ENCODE measurements at regions not wholly inside any gene's neighbourhood (a gene's known extent, or its start where the extent isn't known, plus 50 kb on each side); places are given as distances from the start of the nearest gene placed in this dataset.

DNA sequence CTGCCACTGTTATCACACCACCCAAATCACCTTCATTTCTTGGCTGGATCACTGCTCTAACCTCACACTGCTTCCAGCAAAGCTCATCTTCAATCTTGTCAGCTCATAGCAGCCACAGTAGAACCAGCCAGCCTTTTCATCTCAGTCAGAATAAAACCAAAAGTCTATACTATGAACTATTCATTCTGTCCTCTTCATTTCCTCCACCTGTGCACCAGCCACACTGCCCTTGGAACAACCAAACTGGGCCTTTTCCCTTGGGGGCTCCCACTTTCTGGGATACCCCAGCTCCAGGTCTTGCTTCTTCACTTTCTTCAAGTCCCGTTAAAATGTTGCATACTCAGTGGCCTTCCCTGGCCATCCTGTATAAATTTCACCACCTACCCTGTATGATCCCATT, 234.4 kb upstream of the DAAM1 start:
- no peak overlapping the region for H3K27ac ChIP-seq (ENCODE audit: low read depth in 2 of 2, low read length in 1 of 2)
- no peaks in the 10 kb centered on the region for H3K36me3 ChIP-seq (replicated peaks in 1 of 2; ENCODE audit: control insufficient read depth in 1 of 2, insufficient read depth in 2 of 2, low read length in 1 of 2)
- H3K79me2 ChIP-seq (ENCODE audit: insufficient read depth): no peaks in the 10 kb centered on the region
- TF ChIP-seq NRF1 (IDR thresholded peaks at IDR 0.05; ENCODE audit: low read depth, low read length) (no peak), FOXM1 (IDR thresholded peaks at IDR 0.05; ENCODE audit: low read depth) (no peak), FOSL2 (IDR thresholded peaks at IDR 0.05; ENCODE audit: borderline replicate concordance, low read depth) (no peak), RXRA (IDR thresholded peaks at IDR 0.05; ENCODE audit: borderline replicate concordance, low read depth) (no peak), TAF1 (IDR thresholded peaks at IDR 0.05; ENCODE audit: borderline replicate concordance, low read depth, low read length) (no peak), JUND (IDR thresholded peaks at IDR 0.05) (no peak), USF1 (IDR thresholded peaks at IDR 0.05; ENCODE audit: borderline replicate concordance, low read depth) (no peak), CHD2 (IDR thresholded peaks at IDR 0.05; ENCODE audit: low read length, partially characterized antibody) (no peak), GABPA (IDR thresholded peaks at IDR 0.05; ENCODE audit: low read depth) (no peak), MEF2A (IDR thresholded peaks at IDR 0.05; ENCODE audit: borderline replicate concordance, low read depth) (no peak), EP300 (IDR thresholded peaks at IDR 0.05; ENCODE audit: borderline replicate concordance in 1 of 2, low read depth in 1 of 2, low read length in 1 of 2) (no peak), EZH2phosphoT487 (IDR thresholded peaks at IDR 0.05; ENCODE audit: borderline replicate concordance, low read depth) (no peak)
- TF ChIP-seq, protein P1, sequence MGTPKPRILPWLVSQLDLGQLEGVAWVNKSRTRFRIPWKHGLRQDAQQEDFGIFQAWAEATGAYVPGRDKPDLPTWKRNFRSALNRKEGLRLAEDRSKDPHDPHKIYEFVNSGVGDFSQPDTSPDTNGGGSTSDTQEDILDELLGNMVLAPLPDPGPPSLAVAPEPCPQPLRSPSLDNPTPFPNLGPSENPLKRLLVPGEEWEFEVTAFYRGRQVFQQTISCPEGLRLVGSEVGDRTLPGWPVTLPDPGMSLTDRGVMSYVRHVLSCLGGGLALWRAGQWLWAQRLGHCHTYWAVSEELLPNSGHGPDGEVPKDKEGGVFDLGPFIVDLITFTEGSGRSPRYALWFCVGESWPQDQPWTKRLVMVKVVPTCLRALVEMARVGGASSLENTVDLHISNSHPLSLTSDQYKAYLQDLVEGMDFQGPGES (IDR thresholded peaks at IDR 0.05; ENCODE audit: low read depth, low read length): no peak
- TF ChIP-seq, protein P2, sequence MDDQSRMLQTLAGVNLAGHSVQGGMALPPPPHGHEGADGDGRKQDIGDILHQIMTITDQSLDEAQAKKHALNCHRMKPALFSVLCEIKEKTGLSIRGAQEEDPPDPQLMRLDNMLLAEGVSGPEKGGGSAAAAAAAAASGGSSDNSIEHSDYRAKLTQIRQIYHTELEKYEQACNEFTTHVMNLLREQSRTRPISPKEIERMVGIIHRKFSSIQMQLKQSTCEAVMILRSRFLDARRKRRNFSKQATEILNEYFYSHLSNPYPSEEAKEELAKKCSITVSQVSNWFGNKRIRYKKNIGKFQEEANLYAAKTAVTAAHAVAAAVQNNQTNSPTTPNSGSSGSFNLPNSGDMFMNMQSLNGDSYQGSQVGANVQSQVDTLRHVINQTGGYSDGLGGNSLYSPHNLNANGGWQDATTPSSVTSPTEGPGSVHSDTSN (IDR thresholded peaks at IDR 0.05): no peak
- H3K9me2 ChIP-seq: no peaks in the 10 kb centered on the region
- DNase-seq: no peak
- no peaks in the 10 kb centered on the region for H4K20me1 ChIP-seq (ENCODE audit: insufficient read depth)
- no peaks in the 10 kb centered on the region for H3K27me3 ChIP-seq (ENCODE audit: insufficient read depth)
- H2AFZ ChIP-seq (ENCODE audit: low read depth): no peak overlapping the region
- H3K4me3 ChIP-seq (ENCODE audit: low read depth in 2 of 2, low read length in 1 of 2): no peak overlapping the region
- POLR2A ChIA-PET: no interaction called here
- H3K9ac ChIP-seq: no peak overlapping the region
- no peaks in the 10 kb centered on the region for H3F3A ChIP-seq (replicated peaks; ENCODE audit: insufficient read depth)
- CTCF ChIA-PET: no interaction called here
- 94% methylated on average over 1 of the region's 1 CpG for WGBS (ENCODE audit: low lambda C conversion rate)
- H3K9me3 ChIP-seq: 0 out of 2 replicates have a peak, but pooled peaks cover 3% of the 10 kb centered on the region
- H3K4me1 ChIP-seq (ENCODE audit: control insufficient read depth in 1 of 2, insufficient read depth in 2 of 2, low read depth in 1 of 2, low read length in 1 of 2): peaks cover 0 to 17% of the 10 kb centered on the region in 2 experiments; a peak in 1 of 4 replicates
- H3K4me2 ChIP-seq: no peak overlapping the region
